Spleen (tissue), 11 donors: ENCODE measurements at regions not wholly inside any gene's neighbourhood (a gene's known extent, or its start where the extent isn't known, plus 50 kb on each side); places are given as distances from the start of the nearest gene placed in this dataset.

Source experiments
- DNase-seq: peaks from one replicate; pipeline ENCODE4 v3.0.0-alpha.2; 2020
- H3K27ac ChIP-seq, 8 donors: fragments of 200-600 bp; sonication (generic) in 7 of 8; 1 replicate in 4 of 8; 2 replicates in 4 of 8; pipeline versions ENCODE4 v1.5.0 to v1.8.0; 2016 to 2021; ENCODE audit warnings: inconsistent platforms in 4 of 8, mild to moderate bottlenecking in 4 of 8, moderate library complexity in 1 of 8
- H3K27me3 ChIP-seq, 7 donors: fragments of 200-600 bp; sonication (generic) in 6 of 7; replicated peaks in 1 of 7; 1 replicate in 4 of 7; 2 replicates in 3 of 7; pipeline versions ENCODE4 v1.5.0 to v1.8.0; 2016 to 2021; ENCODE audit warnings: inconsistent platforms in 3 of 7, mild to moderate bottlenecking in 1 of 7
- H3K36me3 ChIP-seq, 6 donors: fragments of 200-600 bp; sonication (generic) in 5 of 6; 1 replicate in 4 of 6; 2 replicates in 2 of 6; pipeline versions ENCODE4 v1.5.0 to v1.8.0; 2016 to 2021; ENCODE audit warnings: inconsistent platforms in 2 of 6
- H3K4me1 ChIP-seq, 6 donors: fragments of 200-600 bp; sonication (generic) in 5 of 6; 1 replicate in 3 of 6; 2 replicates in 3 of 6; pipeline versions ENCODE4 v1.5.0 to v1.8.0; 2016 to 2021; ENCODE audit warnings: inconsistent platforms in 3 of 6
- H3K4me3 ChIP-seq, 8 donors: fragments of 200-600 bp; sonication (generic) in 7 of 8; 1 replicate in 4 of 8; 2 replicates in 4 of 8; pipeline versions ENCODE4 v1.5.0 to v1.8.0; 2016 to 2021; ENCODE audit warnings: inconsistent platforms in 4 of 8, mild to moderate bottlenecking in 4 of 8, moderate library complexity in 2 of 8
- H3K9me3 ChIP-seq, 8 donors: fragments of 200-600 bp; sonication (generic) in 7 of 8; 1 replicate in 4 of 8; 2 replicates in 4 of 8; pipeline versions ENCODE4 v1.5.0 to v1.8.0; 2016 to 2021; ENCODE audit warnings: inconsistent platforms in 4 of 8
- CTCF ChIP-seq, 11 experiments: fragments of 200-600 bp in 7 of 11; fragments of 450-650 bp in 4 of 11; sonication (generic) in 4 of 11; IDR thresholded peaks in 8 of 11; conservative IDR thresholded peaks in 3 of 11; 1 replicate in 7 of 11; 2 replicates in 4 of 11; pipeline versions ENCODE4 v1.4.0 to v1.8.0; 2016 to 2021; ENCODE audit warnings: antibody characterized with exemption in 11 of 11, inconsistent platforms in 4 of 11, mild to moderate bottlenecking in 1 of 11
- POLR2A ChIP-seq, 3 donors: fragments of 450-650 bp; IDR thresholded peaks; one replicate each; pipeline ENCODE4 v1.5.1; 2017; ENCODE audit warnings: antibody characterized with exemption in 3 of 3, mild to moderate bottlenecking in 1 of 3
- POLR2AphosphoS5 ChIP-seq, 3 donors: sonication (generic); formaldehyde crosslinking; IDR thresholded peaks; one replicate each; pipeline ENCODE4 v1.5.1; 2017; ENCODE audit warnings: antibody characterized with exemption in 3 of 3
- WGBS, 5 donors: extraction: QIAGEN DNeasy Blood & Tissue Kit in 3 of 5; methylation state at CpG; one replicate each; pipeline versions ENCODE4 v1.1.5 to v1.1.7; 2013 to 2018; 5-methylcytosine and 5-hydroxymethylcytosine counted together
- intact Hi-C: fragments of 100-400 bp; cut with DNase I; formaldehyde crosslinking; loops from one replicate; pipeline ENCODE4 v1.15.0; 2023; ENCODE audit warnings: low total_unique reads
- donor health status: healthy with polysubstance abuse.
- donor health status: DM: no; HTN: no; CAD: no; lungs with moderate emphysema.
- donor health status: DM: no; HTN: no; CAD: no.
- donor health status: Bipolar disorder and iron deficiency.
- donor health status: healthy.
- donor health status: DM: no; HTN: no; CAD: no.
- donor health status: DM: yes; HTN: yes; CAD: no.

- Histone ChIP-seq H3K9me3 (peaks cover 0 to 6% (median 0%) of the 10 kb centered on the region in 8 donors), H3K4me3 (no peak overlapping the region), H3K4me1 (peaks cover 0 to 7% (median 2%) of the 10 kb centered on the region in 6 donors), H3K36me3 (no peaks in the 10 kb centered on the region), H3K27me3 (no peaks in the 10 kb centered on the region), H3K27ac (no peak overlapping the region)
- intact Hi-C loops: no loop called here
- TF ChIP-seq CTCF (IDR thresholded peaks at IDR 0.05 in 8 of 11, conservative IDR thresholded peaks at IDR 0.05 in 3 of 11) (no peak), POLR2AphosphoS5 (IDR thresholded peaks at IDR 0.05) (no peak), POLR2A (IDR thresholded peaks at IDR 0.05) (no peak)
- no peak for DNase-seq
- 69 to 82% (median 80%) methylated on average over 1 of the region's 1 CpG for WGBS, 5 donors
Observed at GRCh38 chr13:76692346-76692745, 193.9 kb downstream of the KCTD12 start.

- WGBS, 5 donors: 57 to 92% (median 69%) methylated on average over 2 of the region's 2 CpGs
- H3K27me3 ChIP-seq: no peaks in the 10 kb centered on the region
- no peak overlapping the region for H3K27ac ChIP-seq
- H3K4me1 ChIP-seq: peaks cover 0 to 13% (median 3%) of the 10 kb centered on the region in 6 donors
- intact Hi-C loops: no loop called here
- TF ChIP-seq CTCF (IDR thresholded peaks at IDR 0.05 in 8 of 11, conservative IDR thresholded peaks at IDR 0.05 in 3 of 11) (no peak), POLR2A (IDR thresholded peaks at IDR 0.05) (no peak), POLR2AphosphoS5 (IDR thresholded peaks at IDR 0.05) (no peak)
- H3K36me3 ChIP-seq: no peaks in the 10 kb centered on the region
- no peak for DNase-seq
- H3K9me3 ChIP-seq: peaks cover 0 to 6% (median 0%) of the 10 kb centered on the region in 8 donors
- H3K4me3 ChIP-seq: no peak overlapping the region
Observed at GRCh38 chr13:76690611-76691010, 195.6 kb downstream of the KCTD12 start.

- intact Hi-C loops: no loop called here
- no peak for DNase-seq
- Histone ChIP-seq H3K4me1 (peaks cover 0 to 13% (median 3%) of the 10 kb centered on the region in 6 donors), H3K27me3 (no peaks in the 10 kb centered on the region), H3K9me3 (peaks cover 0 to 6% (median 0%) of the 10 kb centered on the region in 8 donors), H3K27ac (peak overlapping the region in 2 of 8 donors; percentile 8), H3K4me3 (no peak overlapping the region), H3K36me3 (no peaks in the 10 kb centered on the region)
- 46 to 63% (median 52%) methylated on average over 4 of the region's 4 CpGs for whole genome bisulfite sequencing, 5 donors
- TF ChIP-seq POLR2AphosphoS5 (IDR thresholded peaks at IDR 0.05) (no peak), CTCF (IDR thresholded peaks at IDR 0.05 in 8 of 11, conservative IDR thresholded peaks at IDR 0.05 in 3 of 11) (no peak), POLR2A (IDR thresholded peaks at IDR 0.05) (no peak)
Observed at GRCh38 chr13:76687467-76687866, 198.7 kb downstream of the KCTD12 start.

- no peaks in the 10 kb centered on the region for H3K27me3 ChIP-seq
- no peak for DNase-seq
- H3K4me3 ChIP-seq: no peak overlapping the region
- H3K9me3 ChIP-seq: peaks cover 0 to 6% (median 0%) of the 10 kb centered on the region in 8 donors
- intact Hi-C loops: no loop called here
- H3K36me3 ChIP-seq: no peaks in the 10 kb centered on the region
- peaks cover 0 to 13% (median 3%) of the 10 kb centered on the region in 6 donors for H3K4me1 ChIP-seq
- no peak overlapping the region for H3K27ac ChIP-seq
- 92 to 97% (median 95%) methylated on average over 5 of the region's 5 CpGs for WGBS, 5 donors
- TF ChIP-seq POLR2AphosphoS5 (IDR thresholded peaks at IDR 0.05) (no peak), POLR2A (IDR thresholded peaks at IDR 0.05) (no peak), CTCF (IDR thresholded peaks at IDR 0.05 in 8 of 11, conservative IDR thresholded peaks at IDR 0.05 in 3 of 11) (no peak)
Observed at GRCh38 chr13:76685938-76686337, 200.3 kb downstream of the KCTD12 start.
